ENCODE measurements at regions not wholly inside any gene's neighbourhood (a gene's known extent, or its start where the extent isn't known, plus 50 kb on each side); places are given as distances from the start of the nearest gene placed in this dataset.

- peaks cover 58% of the 10 kb centered on the region for H3K4me1 ChIP-seq
- no peaks in the 10 kb centered on the region for H3K9me3 ChIP-seq
- H3K27me3 ChIP-seq (ENCODE audit: low read depth): no peaks in the 10 kb centered on the region
- DNase-seq: no peak
- H3K36me3 ChIP-seq: peaks cover 15% of the 10 kb centered on the region
- intact Hi-C loops (cut with DNase I): no loop called here
- no peak overlapping the region for H3K27ac ChIP-seq
- no peak for ATAC-seq
- TF ChIP-seq CTCF (IDR thresholded peaks at IDR 0.05): no peak
- no peak overlapping the region for H3K4me3 ChIP-seq
Observed at GRCh38 chr3:72382460-72382859, 465.8 kb downstream of the SHQ1 start.

- DNase-seq: no peak
- H3K36me3 ChIP-seq: peaks cover 21% of the 10 kb centered on the region
- ATAC-seq: no peak
- intact Hi-C loops (cut with DNase I): no loop called here
- H3K27ac ChIP-seq: no peak overlapping the region
- H3K4me3 ChIP-seq: no peak overlapping the region
- H3K27me3 ChIP-seq (ENCODE audit: low read depth): no peaks in the 10 kb centered on the region
- peaks cover 55% of the 10 kb centered on the region for H3K4me1 ChIP-seq
- H3K9me3 ChIP-seq: no peaks in the 10 kb centered on the region
- no peak for TF ChIP-seq CTCF (IDR thresholded peaks at IDR 0.05)
Observed at GRCh38 chr3:72381584-72381983, 466.7 kb downstream of the SHQ1 start.

GRCh38 chr3:72380711-72381493 is 467.3 kb downstream of the SHQ1 start:
- Histone ChIP-seq H3K4me1 (peaks cover 48% of the 10 kb centered on the region), H3K9me3 (no peaks in the 10 kb centered on the region), H3K27me3 (ENCODE audit: low read depth) (no peaks in the 10 kb centered on the region), H3K27ac (no peak overlapping the region), H3K36me3 (peaks cover 21% of the 10 kb centered on the region), H3K4me3 (no peak overlapping the region)
- ATAC-seq (peak; percentile 51 to 57), DNase-seq (no peak)
- intact Hi-C loops (cut with DNase I): no loop called here
- TF ChIP-seq CTCF (IDR thresholded peaks at IDR 0.05): no peak

GRCh38 chr3:72380193-72380592 is 468.1 kb downstream of the SHQ1 start:
- no peaks in the 10 kb centered on the region for H3K9me3 ChIP-seq
- H3K36me3 ChIP-seq: peaks cover 21% of the 10 kb centered on the region
- ATAC-seq (no peak), DNase-seq (no peak)
- intact Hi-C loops (cut with DNase I): no loop called here
- no peak overlapping the region for H3K4me3 ChIP-seq
- H3K27me3 ChIP-seq (ENCODE audit: low read depth): no peaks in the 10 kb centered on the region
- no peak for TF ChIP-seq CTCF (IDR thresholded peaks at IDR 0.05)
- H3K4me1 ChIP-seq: peaks cover 41% of the 10 kb centered on the region
- no peak overlapping the region for H3K27ac ChIP-seq

- ATAC-seq (no peak), DNase-seq (no peak)
- Histone ChIP-seq H3K9me3 (no peaks in the 10 kb centered on the region), H3K27me3 (ENCODE audit: low read depth) (no peaks in the 10 kb centered on the region), H3K27ac (no peak overlapping the region), H3K36me3 (peaks cover 21% of the 10 kb centered on the region), H3K4me1 (peaks cover 35% of the 10 kb centered on the region), H3K4me3 (no peak overlapping the region)
- intact Hi-C loops (cut with DNase I): no loop called here
- no peak for TF ChIP-seq CTCF (IDR thresholded peaks at IDR 0.05)
Observed at GRCh38 chr3:72379500-72380187, 468.6 kb downstream of the SHQ1 start.
